ENCODE measurements at regions not wholly inside any gene's neighbourhood (a gene's known extent, or its start where the extent isn't known, plus 50 kb on each side); places are given as distances from the start of the nearest gene placed in this dataset.

DNA sequence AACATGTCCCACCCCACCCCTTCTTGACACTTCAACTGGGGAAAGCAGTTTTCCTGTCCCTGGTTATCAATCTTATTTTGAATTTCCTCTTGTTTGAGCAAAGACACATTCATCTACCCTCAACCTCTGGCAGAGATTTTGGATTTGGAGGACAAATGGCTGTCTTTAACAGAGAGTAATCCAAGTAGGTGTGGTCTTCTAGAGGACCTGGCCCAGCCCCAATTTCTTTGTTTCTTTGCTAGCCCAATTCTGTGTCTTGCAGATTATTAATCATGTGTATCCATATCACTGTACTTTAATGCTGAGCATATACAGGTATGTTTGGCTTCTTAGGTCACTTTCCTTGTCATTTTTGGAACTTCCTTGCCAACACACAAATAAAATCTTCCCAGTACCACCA is 58.8 kb upstream of the ADCY1 start:
- no peak for DNase-seq (ENCODE audit: low read depth)
- TF ChIP-seq, protein P1, sequence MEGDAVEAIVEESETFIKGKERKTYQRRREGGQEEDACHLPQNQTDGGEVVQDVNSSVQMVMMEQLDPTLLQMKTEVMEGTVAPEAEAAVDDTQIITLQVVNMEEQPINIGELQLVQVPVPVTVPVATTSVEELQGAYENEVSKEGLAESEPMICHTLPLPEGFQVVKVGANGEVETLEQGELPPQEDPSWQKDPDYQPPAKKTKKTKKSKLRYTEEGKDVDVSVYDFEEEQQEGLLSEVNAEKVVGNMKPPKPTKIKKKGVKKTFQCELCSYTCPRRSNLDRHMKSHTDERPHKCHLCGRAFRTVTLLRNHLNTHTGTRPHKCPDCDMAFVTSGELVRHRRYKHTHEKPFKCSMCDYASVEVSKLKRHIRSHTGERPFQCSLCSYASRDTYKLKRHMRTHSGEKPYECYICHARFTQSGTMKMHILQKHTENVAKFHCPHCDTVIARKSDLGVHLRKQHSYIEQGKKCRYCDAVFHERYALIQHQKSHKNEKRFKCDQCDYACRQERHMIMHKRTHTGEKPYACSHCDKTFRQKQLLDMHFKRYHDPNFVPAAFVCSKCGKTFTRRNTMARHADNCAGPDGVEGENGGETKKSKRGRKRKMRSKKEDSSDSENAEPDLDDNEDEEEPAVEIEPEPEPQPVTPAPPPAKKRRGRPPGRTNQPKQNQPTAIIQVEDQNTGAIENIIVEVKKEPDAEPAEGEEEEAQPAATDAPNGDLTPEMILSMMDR (conservative IDR thresholded peaks at IDR 0.05; ENCODE audit: low read depth, low read length) = no peak

More for the DNA sequence above, 58.8 kb upstream of the ADCY1 start:
- H3K4me3 ChIP-seq (ENCODE audit: low read depth, low read length) = no peak overlapping the region
